Neural crest cell (in vitro differentiated cells): ENCODE measurements at regions not wholly inside any gene's neighbourhood (a gene's known extent, or its start where the extent isn't known, plus 50 kb on each side); places are given as distances from the start of the nearest gene placed in this dataset.

ENCODE experiments used
- DNase-seq: peaks from one replicate; pipeline ENCODE4 v3.0.0; 2021; ENCODE audit warnings: low read depth, mixed read lengths, low spot score
- H3K27ac Mint-ChIP-seq: one replicate; pipeline ENCODE4 v1.8.0; 2021; ENCODE audit warnings: mild to moderate bottlenecking, mixed read lengths; ENCODE audit not compliant: unreplicated experiment
- H3K27me3 Mint-ChIP-seq: 2 replicates; pipeline ENCODE4 v1.8.0; 2021; ENCODE audit warnings: low read depth, mild to moderate bottlenecking, mixed read lengths
- H3K36me3 Mint-ChIP-seq: 2 replicates; pipeline ENCODE4 v1.8.0; 2021; ENCODE audit warnings: low read depth, mild to moderate bottlenecking, mixed read lengths
- H3K4me1 Mint-ChIP-seq: 2 replicates; pipeline ENCODE4 v1.8.0; 2021; ENCODE audit warnings: mixed read lengths
- H3K4me3 Mint-ChIP-seq: one replicate; pipeline ENCODE4 v1.8.0; 2021; ENCODE audit warnings: mild to moderate bottlenecking, mixed read lengths
- H3K9me3 Mint-ChIP-seq: 2 replicates; pipeline ENCODE4 v1.8.0; 2021; ENCODE audit warnings: mixed read lengths
- CTCF ChIP-seq: fragments of 200-600 bp; sonication (generic); conservative IDR thresholded peaks from 2 replicates; pipeline ENCODE4 v1.5.0; 2021; ENCODE audit warnings: antibody characterized with exemption, mild to moderate bottlenecking

- Mint-ChIP-seq H3K4me1 (no peaks in the 10 kb centered on the region), H3K36me3 (no peaks in the 10 kb centered on the region), H3K9me3 (peaks cover 13% of the 10 kb centered on the region), H3K27ac (no peak overlapping the region), H3K4me3 (no peak overlapping the region), H3K27me3 (no peaks in the 10 kb centered on the region)
- no peak for DNase-seq
- TF ChIP-seq CTCF, result no peak
These were observed 61.8 kb upstream of the NRP1 start for GRCh38 chr10:33396279-33396678.

GRCh38 chr10:33395201-33395600 lies 60.7 kb upstream of the NRP1 start:
- Mint-ChIP-seq H3K9me3 (peaks cover 13% of the 10 kb centered on the region), H3K27me3 (no peaks in the 10 kb centered on the region), H3K4me3 (no peak overlapping the region), H3K27ac (no peak overlapping the region), H3K36me3 (no peaks in the 10 kb centered on the region), H3K4me1 (no peaks in the 10 kb centered on the region)
- TF ChIP-seq CTCF, result no peak
- DNase-seq, result no peak

GRCh38 chr10:33392706-33393105 lies 58.2 kb upstream of the NRP1 start:
- no peaks in the 10 kb centered on the region for H3K4me1 Mint-ChIP-seq
- no peaks in the 10 kb centered on the region for H3K27me3 Mint-ChIP-seq
- peaks cover 9% of the 10 kb centered on the region for H3K9me3 Mint-ChIP-seq
- TF ChIP-seq CTCF, result no peak
- H3K36me3 Mint-ChIP-seq, result no peaks in the 10 kb centered on the region
- H3K27ac Mint-ChIP-seq, result no peak overlapping the region
- no peak for DNase-seq
- H3K4me3 Mint-ChIP-seq, result no peak overlapping the region

- no peak for TF ChIP-seq CTCF
- Mint-ChIP-seq H3K27me3 (no peaks in the 10 kb centered on the region), H3K9me3 (peaks cover under 1% of the 10 kb centered on the region), H3K36me3 (no peaks in the 10 kb centered on the region), H3K4me1 (no peaks in the 10 kb centered on the region), H3K27ac (no peak overlapping the region), H3K4me3 (no peak overlapping the region)
- no peak for DNase-seq
These were observed 57.4 kb upstream of the NRP1 start for GRCh38 chr10:33391611-33392465.

GRCh38 chr10:33390046-33390445 lies 55.6 kb upstream of the NRP1 start:
- peaks cover 4% of the 10 kb centered on the region for H3K4me1 Mint-ChIP-seq
- no peaks in the 10 kb centered on the region for H3K27me3 Mint-ChIP-seq
- no peak for DNase-seq
- H3K36me3 Mint-ChIP-seq, result no peaks in the 10 kb centered on the region
- no peak overlapping the region for H3K27ac Mint-ChIP-seq
- no peaks in the 10 kb centered on the region for H3K9me3 Mint-ChIP-seq
- no peak overlapping the region for H3K4me3 Mint-ChIP-seq
- TF ChIP-seq CTCF, result no peak
